NB4 (cell line): ENCODE measurements at regions not wholly inside any gene's neighbourhood (a gene's known extent, or its start where the extent isn't known, plus 50 kb on each side); places are given as distances from the start of the nearest gene placed in this dataset.

ENCODE experiments used
- CTCF ChIP-seq: IDR thresholded peaks from one replicate; pipeline ENCODE4 v1.5.1; 2012; ENCODE audit warnings: low read depth, low read length
- POLR2A ChIP-seq: IDR thresholded peaks from 2 replicates; pipeline ENCODE4 v1.6.1; 2011; ENCODE audit warnings: mild to moderate bottlenecking; ENCODE audit not compliant: insufficient read length; ENCODE audit errors: extremely low read depth

- no peak for TF ChIP-seq CTCF
- no peak for TF ChIP-seq POLR2A
Measured at GRCh38 chr4:23374259-23374658, 515.6 kb downstream of the PPARGC1A start.
